ENCODE measurements at regions not wholly inside any gene's neighbourhood (a gene's known extent, or its start where the extent isn't known, plus 50 kb on each side); places are given as distances from the start of the nearest gene placed in this dataset.

DNA sequence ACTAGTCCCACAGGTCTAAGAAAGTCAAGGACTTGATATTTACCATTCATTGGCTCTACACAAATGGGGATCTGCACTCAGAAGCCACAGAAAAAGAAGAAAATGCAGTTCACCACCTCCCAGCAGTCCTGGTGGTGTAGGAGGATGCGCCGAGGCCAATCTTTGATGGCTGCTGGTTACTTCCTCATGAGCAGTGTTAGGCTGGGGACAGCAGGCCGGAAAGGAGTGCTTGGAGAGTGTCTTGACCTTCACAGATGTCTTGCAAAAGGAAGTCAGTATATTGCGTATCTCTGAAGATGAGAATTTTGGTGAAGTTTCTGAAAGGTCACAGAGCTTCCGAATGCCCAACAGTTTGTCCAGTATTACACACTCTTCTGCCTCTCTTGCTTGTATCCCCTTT lies 597.0 kb downstream of the EBF1 start:
- TF ChIP-seq, protein P1, sequence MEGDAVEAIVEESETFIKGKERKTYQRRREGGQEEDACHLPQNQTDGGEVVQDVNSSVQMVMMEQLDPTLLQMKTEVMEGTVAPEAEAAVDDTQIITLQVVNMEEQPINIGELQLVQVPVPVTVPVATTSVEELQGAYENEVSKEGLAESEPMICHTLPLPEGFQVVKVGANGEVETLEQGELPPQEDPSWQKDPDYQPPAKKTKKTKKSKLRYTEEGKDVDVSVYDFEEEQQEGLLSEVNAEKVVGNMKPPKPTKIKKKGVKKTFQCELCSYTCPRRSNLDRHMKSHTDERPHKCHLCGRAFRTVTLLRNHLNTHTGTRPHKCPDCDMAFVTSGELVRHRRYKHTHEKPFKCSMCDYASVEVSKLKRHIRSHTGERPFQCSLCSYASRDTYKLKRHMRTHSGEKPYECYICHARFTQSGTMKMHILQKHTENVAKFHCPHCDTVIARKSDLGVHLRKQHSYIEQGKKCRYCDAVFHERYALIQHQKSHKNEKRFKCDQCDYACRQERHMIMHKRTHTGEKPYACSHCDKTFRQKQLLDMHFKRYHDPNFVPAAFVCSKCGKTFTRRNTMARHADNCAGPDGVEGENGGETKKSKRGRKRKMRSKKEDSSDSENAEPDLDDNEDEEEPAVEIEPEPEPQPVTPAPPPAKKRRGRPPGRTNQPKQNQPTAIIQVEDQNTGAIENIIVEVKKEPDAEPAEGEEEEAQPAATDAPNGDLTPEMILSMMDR (IDR thresholded peaks at IDR 0.05): no peak
- no peak for TF ChIP-seq POLR2A (IDR thresholded peaks at IDR 0.05)

All from Peyer's patch (tissue), 4 donors.